ENCODE measurements at regions not wholly inside any gene's neighbourhood (a gene's known extent, or its start where the extent isn't known, plus 50 kb on each side); places are given as distances from the start of the nearest gene placed in this dataset.
"Not testable (repeated sequence)": the region's sequence is repeated elsewhere in the genome, so short reads cannot be mapped to it uniquely, and the experiment has no call there.

DNA sequence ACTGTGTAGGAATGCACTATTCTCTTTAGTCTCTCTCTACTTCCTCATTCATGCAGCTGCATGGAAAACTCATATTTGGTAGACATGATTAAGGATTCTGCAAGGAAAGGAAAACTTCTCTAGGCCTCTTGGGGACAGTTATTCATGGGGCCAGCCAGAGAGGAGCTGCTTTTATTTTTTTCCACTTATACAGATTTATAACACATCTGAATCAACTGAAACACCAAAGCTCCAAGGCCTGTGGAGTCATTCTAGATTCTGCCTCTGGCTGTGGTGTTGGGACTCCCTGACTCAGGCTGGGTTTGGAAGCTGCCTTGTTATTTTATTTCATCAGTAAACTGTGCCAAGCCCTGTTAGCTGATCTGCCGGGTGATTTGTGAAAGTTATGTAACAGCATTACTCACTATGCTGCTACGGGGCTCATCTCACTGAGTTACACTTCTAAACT is 83.9 kb upstream of the EDEM3 start:
- Histone ChIP-seq H3K9me3 (ENCODE audit: insufficient read depth, low read length) (no peaks in the 10 kb centered on the region), H3K4me1 (ENCODE audit: low read length) (peaks cover 52% of the 10 kb centered on the region), H2AFZ (ENCODE audit: low read depth, low read length) (no peak overlapping the region), H3K79me2 (ENCODE audit: low read length) (no peaks in the 10 kb centered on the region), H3K27ac (ENCODE audit: low read length) (0 out of 2 replicates have a peak overlapping the region, but pooled peaks have one; percentile 0), H3K4me2 (ENCODE audit: low read length) (no peak overlapping the region), H4K20me1 (ENCODE audit: insufficient read depth, low read length) (no peaks in the 10 kb centered on the region), H3K36me3 (replicated peaks; ENCODE audit: low read depth, low read length) (peaks cover 33% of the 10 kb centered on the region), H3K4me3 (ENCODE audit: low read length) (no peak overlapping the region), H3K27me3 (ENCODE audit: low read depth, low read length) (no peaks in the 10 kb centered on the region), H3K9ac (ENCODE audit: low read length) (no peak overlapping the region)
- no peak for TF ChIP-seq CTCF (IDR thresholded peaks at IDR 0.05; ENCODE audit: low read depth, low read length)
- no peak for TF ChIP-seq EZH2phosphoT487 (IDR thresholded peaks at IDR 0.05; ENCODE audit: low read depth)

GRCh38 chr1:184836934-184837895 is 82.6 kb upstream of the EDEM3 start:
- H3K4me2 ChIP-seq (ENCODE audit: low read length), result no peak overlapping the region

GRCh38 chr1:184836141-184836540 is 81.5 kb upstream of the EDEM3 start:
- Histone ChIP-seq H3K9ac (ENCODE audit: low read length) (no peak overlapping the region), H3K27ac (ENCODE audit: low read length) (no peak overlapping the region), H3K36me3 (replicated peaks; ENCODE audit: low read depth, low read length) (peaks cover 35% of the 10 kb centered on the region), H3K79me2 (ENCODE audit: low read length) (no peaks in the 10 kb centered on the region), H3K4me1 (ENCODE audit: low read length) (peaks cover 30% of the 10 kb centered on the region), H2AFZ (ENCODE audit: low read depth, low read length) (no peak overlapping the region), H4K20me1 (ENCODE audit: insufficient read depth, low read length) (no peaks in the 10 kb centered on the region), H3K4me2 (ENCODE audit: low read length) (no peak overlapping the region), H3K4me3 (ENCODE audit: low read length) (no peak overlapping the region), H3K27me3 (ENCODE audit: low read depth, low read length) (no peaks in the 10 kb centered on the region), H3K9me3 (ENCODE audit: insufficient read depth, low read length) (no peaks in the 10 kb centered on the region)
- TF ChIP-seq EZH2phosphoT487 (IDR thresholded peaks at IDR 0.05; ENCODE audit: low read depth) (no peak), CTCF (IDR thresholded peaks at IDR 0.05; ENCODE audit: low read depth, low read length) (no peak)

More at GRCh38 chr1:184836934-184837895, 82.6 kb upstream of the EDEM3 start:
- no peak overlapping the region for H3K27ac ChIP-seq (ENCODE audit: low read length)
- TF ChIP-seq CTCF (IDR thresholded peaks at IDR 0.05; ENCODE audit: low read depth, low read length) (no peak), EZH2phosphoT487 (IDR thresholded peaks at IDR 0.05; ENCODE audit: low read depth) (no peak)
- no peak overlapping the region for H3K4me3 ChIP-seq (ENCODE audit: low read length)
- peaks cover 39% of the 10 kb centered on the region for H3K4me1 ChIP-seq (ENCODE audit: low read length)
- H2AFZ ChIP-seq (ENCODE audit: low read depth, low read length), result no peak overlapping the region
- H3K27me3 ChIP-seq (ENCODE audit: low read depth, low read length), result no peaks in the 10 kb centered on the region
- H3K79me2 ChIP-seq (ENCODE audit: low read length), result no peaks in the 10 kb centered on the region
- H3K36me3 ChIP-seq (replicated peaks; ENCODE audit: low read depth, low read length), result peaks cover 27% of the 10 kb centered on the region
- no peak overlapping the region for H3K9ac ChIP-seq (ENCODE audit: low read length)
- no peaks in the 10 kb centered on the region for H4K20me1 ChIP-seq (ENCODE audit: insufficient read depth, low read length)
- no peaks in the 10 kb centered on the region for H3K9me3 ChIP-seq (ENCODE audit: insufficient read depth, low read length)

DNA sequence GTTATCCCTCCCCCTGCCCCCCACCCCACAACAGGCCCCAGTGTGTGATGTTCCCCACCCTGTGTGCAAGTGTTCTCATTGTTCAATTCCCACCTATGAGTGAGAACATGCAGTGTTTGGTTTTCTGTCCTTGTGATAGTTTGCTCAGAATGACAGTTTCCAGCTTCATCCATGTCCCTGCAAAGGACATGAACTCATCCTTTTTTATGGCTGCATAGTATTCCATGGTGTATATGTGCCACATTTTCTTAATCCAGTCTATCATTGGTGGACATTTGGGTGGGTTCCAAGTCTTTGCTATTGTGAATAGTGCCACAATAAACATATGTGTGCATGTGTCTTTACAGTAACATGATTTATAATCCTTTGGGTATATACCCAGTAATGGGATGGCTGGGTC is 79.3 kb upstream of the EDEM3 start:
- H3K36me3 ChIP-seq (replicated peaks; ENCODE audit: low read depth, low read length), result peaks cover 50% of the 10 kb centered on the region
- H3K4me2 ChIP-seq (ENCODE audit: low read length); H3K27ac ChIP-seq (ENCODE audit: low read length); H4K20me1 ChIP-seq (ENCODE audit: insufficient read depth, low read length); H3K27me3 ChIP-seq (ENCODE audit: low read depth, low read length); H3K4me3 ChIP-seq (ENCODE audit: low read length); H3K9me3 ChIP-seq (ENCODE audit: insufficient read depth, low read length); H3K79me2 ChIP-seq (ENCODE audit: low read length); H2AFZ ChIP-seq (ENCODE audit: low read depth, low read length); H3K9ac ChIP-seq (ENCODE audit: low read length): not testable (repeated sequence)
- peaks cover 28% of the 10 kb centered on the region for H3K4me1 ChIP-seq (ENCODE audit: low read length)
